C1 segment of cervical spinal cord (tissue), 14 donors: ENCODE measurements at regions not wholly inside any gene's neighbourhood (a gene's known extent, or its start where the extent isn't known, plus 50 kb on each side); places are given as distances from the start of the nearest gene placed in this dataset.
"Not testable (repeated sequence)": the region's sequence is repeated elsewhere in the genome, so short reads cannot be mapped to it uniquely, and the experiment has no call there.

Source experiments
- DNase-seq, 14 donors: peaks; one replicate each; lab custom pipeline; 2025; lab: John Stamatoyannopoulos, UW

DNA sequence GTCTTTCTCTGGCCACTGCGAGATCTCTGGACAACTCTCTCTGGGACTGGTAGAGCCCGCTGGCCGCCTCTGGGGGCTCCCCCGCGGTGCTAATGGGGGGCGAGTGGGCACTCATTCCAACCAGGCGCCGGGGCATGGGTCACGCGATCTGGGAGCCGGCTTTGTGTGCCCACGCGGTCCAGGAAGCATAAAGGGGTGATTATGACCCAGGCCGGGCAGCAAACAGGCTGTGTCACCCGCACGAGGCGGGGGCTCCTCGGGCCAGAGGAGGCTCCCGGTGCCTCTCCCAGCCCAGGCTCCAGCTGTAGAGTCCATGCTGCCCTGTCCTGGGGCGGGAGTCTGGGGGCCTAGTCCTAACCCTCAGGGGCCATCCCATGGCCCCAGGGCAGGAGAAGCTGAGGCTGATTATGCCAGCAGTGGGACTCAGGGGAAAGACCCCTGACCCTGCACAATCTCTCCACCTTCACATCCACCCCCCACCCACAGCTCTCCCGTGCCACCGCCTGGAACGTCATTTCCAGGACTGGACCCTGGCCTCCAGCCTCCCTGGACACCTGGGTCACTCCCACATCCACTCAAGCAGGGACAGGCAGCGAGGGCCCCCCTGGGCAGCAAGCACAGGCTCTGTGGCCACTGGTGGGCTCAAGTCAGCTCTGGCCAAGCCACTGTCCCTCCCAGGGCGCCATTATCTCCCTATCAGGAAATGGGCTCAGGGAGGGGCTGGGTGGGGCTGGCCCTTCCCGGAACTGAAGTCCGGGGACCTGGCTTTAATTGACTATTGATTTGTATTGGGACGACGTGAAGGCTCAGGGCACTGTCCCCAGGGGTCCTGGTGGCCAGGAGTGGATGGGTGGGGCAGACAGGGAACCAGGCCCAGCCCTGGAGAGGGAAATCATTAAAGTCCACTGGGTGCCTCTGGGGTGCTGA is 50.0 kb downstream of the PTPRS start:
- peak in 12 of 14 donors; percentile 11 to 83 (median 65) for DNase-seq

DNA sequence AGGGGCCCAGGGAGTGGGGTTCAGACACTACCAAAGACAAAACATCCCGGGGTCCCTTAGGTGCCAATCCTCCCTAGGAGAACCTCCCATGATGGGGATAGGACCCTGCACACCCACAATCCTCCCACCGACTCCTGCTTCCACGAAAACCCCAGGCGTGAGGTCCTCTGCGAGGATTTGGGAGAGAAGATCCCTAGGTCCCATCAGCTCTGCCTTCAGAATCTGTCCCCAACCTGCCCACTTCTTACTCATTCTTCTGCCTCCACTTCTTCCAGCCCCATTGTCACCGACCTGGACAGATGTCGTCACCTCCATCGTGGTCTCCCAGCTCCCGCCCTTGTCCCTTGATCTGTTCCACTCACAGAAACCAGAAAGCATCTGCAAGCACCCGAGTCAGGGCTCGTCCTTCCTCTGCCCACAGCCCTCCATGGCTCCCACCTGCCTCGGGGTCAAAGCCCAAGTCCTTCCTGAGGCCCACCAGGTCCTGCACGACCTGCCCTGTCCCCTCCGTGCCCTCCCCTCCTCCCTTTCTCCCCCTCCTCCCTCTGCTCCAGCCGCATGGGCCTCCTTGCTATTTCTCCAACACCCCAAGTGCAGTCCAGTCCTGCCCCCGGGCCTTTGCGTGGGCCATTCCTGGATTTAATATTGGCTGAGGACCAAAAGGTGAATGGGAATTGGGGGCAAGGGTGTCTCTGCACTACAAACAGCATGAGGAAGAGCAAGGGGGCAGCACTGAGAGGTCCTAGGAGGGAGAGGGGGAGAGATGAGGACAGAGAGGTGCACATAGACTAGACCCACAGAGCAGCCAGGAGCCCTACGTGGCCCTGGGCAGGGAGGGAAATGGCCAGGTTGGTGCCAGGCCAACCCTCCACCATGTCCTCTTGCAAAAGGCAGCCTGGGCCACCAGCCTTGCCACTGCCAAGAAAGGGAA is 51.3 kb downstream of the PTPRS start:
- DNase-seq, result peak in 2 of 14 donors; percentile 16 to 23

DNA sequence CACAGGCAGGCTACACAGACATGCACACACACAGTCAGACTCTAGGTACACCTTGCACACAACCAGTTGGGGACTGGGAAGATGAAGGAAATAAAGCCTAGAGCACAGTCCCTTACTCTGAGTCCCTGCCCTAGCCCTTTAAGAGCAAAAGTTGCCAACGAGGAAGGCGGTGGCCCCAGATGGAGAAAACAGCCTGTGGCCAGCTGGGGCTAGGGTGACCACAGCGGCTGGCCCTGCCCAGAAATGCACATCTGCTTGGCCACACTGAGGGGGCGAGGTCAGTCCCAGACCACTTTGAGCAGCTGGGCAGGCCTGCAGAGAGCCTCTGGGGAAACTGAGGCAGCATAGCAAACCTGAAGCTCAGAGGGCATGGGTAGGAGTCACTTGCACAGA is 52.3 kb downstream of the PTPRS start:
- no peak for DNase-seq

DNA sequence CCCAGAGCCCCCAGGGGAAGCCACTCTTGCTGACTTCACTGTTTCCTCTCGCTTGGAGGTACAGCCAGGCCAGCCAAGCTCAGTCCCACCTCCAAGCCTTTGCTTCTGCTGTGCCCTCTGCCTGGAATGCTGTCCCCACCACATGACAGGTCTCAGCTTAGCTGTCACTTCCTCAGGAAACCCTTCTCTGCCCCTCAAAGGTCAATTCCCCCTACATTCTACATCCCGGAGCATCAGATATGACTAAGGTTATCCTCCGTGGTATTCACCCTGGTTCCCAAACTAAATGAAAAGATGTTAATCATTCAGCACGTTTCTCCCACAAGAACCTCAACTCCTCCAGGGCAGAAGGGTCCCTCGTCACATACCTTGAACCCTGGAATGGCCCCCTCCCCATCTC is 53.5 kb downstream of the PTPRS start:
- no peak for DNase-seq

DNA sequence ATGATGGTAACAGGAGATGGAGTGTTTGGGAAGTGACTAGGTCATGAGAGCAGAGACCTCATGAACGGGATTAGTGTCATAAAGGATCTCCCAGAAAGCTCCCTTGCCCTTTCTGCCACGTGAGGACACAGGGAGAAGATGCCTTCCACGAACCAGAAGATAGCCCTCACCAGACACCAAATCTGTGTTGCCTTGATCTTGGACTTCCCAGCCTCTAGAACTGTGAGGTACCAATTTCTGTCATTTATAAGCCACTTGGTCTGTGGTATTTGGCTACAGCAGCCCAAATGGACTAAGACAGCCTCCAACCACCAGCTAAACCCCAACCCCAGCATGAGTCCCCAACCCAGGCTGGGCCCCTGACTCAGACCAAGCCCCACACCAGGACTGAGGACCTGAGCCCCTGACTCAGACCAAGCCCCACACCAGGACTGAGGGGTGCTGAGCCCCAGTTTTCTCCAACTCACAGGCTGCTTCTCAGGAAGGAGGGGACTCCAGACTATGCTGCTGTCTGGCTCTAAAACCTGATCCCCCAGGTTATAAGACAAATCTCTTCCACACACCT is 54.1 kb downstream of the PTPRS start:
- no peak for DNase-seq

DNA sequence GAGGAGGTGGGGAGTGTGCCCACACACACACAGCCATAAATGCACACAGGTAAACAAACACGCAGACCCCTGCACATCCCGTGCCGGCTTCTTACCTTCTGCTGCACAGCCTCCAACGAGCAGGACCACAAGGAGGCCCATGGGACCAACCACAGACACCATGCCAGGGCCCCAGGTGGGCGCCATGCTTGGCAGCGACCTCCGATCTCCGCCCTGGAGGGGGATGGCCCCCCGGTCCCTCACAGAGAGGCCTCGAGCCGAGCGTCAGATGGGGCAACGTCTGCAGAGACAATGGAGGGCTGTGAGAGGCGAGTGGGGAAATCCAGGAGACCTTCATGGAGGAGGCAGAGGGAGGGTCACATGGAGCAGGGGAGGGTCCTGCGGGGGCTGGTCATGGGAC is 54.7 kb downstream of the PTPRS start:
- no peak for DNase-seq

DNA sequence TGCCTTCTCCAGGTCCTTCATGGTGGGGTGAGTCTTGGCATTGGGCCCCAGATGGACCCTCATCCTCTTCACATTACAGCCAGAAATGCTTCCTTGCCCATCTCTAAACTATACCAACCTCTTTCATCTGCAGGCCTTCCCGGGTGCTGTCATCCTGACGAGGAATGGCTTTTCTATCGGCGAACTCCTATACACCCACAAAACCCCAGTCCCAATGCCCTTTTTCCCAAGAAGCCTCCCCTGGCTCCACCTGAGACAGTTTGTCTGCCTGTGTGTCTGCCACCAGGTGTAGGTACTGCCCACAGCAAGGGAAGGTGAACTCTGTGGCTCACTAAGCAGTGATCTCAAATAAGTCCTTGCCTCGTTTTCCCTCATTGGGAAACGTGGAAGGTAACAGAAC is 55.3 kb downstream of the PTPRS start:
- DNase-seq, result no peak

DNA sequence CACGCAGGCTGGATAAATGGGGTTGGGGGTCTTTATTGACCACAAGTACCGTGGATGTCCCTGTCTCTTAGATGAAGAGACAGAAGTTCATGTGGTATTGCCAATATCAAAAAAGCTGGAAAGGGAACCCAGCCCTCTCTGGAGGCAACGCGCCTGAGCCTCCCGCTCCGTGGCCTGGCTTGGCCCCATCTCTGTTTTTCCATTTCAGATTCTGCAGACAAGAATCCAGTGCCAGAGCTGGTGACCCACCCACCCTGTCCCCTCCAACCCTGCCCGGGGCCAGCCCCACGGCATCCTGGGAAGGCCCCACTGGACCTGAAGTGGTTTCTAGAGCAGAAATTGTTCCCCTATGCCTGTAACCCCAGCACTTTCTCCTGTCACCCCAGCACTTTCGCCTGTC is 57.7 kb downstream of the PTPRS start:
- no peak for DNase-seq

DNA sequence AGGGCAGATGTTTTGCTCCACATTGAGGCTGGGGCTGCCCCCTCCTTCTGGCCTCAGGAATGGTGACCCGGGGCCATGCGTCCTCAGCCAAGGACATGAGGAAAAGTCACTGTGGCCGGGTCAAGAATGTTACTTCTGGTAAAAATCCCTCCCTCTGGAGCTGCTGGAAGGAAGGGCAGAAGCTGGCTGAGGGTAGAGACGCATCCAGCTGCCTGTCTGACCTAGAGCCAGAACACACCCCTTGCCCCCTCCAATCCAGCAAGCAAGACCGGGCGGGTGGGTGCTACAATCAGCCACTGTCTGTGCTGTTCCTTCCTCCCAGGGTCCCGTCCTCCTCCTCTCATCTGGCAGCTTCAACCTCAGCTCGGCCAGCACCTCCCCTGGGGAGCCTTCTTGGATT is 59.0 kb downstream of the PTPRS start:
- no peak for DNase-seq

DNA sequence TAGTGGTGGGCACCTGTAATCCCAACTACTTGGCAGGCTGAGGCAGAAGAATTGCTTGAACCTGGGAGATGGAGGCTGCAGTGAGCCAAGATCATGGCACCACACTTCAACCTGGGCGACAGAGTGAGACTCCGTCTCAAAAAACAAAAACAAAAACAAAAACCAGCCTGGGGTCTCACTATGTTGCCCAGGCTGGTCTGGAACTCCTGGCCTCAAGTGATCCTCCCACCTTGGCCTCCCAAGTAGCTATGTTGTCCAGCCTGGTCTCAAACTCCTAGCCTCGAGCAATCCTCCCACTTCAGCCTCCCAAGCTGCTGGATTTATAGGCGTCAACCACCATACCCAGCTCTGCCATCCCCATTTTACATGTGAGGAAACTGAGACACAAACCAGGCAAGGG is 64.9 kb downstream of the PTPRS start:
- not testable (repeated sequence) for DNase-seq

DNA sequence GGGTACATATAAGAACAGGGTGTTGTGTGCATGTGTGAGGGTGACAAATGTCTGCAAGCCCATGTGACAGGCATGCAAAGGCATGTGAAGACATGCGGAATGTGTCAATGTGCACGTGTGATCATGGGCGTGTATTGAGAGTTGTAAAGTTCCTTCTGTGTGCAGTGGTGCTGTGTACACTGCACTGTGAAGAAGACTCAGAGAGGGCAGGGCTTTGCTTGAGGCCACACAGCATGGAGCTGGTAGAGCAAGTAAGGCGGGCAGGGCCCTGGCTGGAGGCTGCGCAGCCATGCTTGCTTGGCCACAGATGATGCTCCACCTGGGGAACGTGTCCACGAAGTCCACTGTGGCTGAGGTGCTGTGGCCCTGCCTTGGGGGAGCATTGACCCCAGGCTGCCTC is 66.8 kb downstream of the PTPRS start:
- DNase-seq, result no peak

DNA sequence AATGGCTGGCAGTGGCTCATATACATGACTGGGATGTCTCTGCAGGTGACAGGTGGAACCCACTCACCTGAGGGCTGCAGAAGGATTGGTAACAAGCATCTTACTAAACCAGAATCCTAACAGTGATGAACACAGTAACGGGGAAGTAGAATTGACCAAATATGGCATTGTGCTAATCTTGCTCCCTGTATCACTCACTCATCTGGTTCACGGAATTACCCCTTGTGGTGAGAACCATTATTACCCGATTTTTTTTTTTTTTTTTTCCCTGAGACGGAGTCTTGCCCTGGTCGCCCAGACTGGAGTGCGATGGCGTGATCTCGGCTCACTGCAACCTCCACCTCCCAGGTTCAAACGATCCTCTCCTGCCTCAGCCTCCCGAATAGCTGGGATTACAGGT is 69.5 kb downstream of the PTPRS start:
- DNase-seq, result no peak

DNA sequence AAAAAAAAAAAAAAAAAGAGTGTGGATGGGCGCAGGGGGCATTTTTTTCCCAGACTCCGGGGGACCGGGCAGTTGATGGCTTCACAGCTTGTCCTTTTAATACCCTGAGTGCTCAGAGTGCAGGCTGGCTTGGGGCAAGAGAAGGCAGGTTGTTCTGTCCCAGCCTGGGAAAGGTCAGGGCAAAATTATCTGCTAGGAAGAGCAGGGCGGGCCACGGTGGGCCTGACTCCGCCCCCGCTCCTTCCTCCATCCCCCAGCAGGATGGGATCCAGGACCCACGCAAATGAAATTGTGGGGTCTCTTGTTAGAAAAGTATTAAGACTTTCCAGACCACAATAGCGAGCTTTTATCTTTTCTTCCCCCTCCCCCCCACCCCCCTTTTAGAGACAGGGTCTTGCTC is 70.7 kb downstream of the PTPRS start:
- DNase-seq, result no peak

DNA sequence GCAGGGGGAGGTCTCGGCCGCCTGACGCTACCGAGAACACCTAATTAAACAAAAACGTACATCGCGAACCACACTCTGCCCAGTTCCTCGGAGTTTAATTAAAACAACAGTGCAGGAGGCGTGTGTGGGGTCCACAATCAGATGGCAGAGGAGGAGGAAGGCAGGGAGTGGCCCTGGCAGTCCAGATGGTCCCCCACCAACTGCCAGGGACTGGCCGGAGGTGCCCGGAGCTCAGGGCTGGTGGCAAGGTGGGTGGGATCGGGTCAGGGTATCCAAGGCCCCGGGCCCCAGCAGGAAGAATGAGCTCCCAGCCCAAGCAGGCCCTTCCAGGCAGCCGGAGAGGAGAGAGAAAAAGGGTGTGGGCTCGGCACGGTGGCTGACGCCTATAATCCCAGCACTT is 71.3 kb downstream of the PTPRS start:
- no peak for DNase-seq

DNA sequence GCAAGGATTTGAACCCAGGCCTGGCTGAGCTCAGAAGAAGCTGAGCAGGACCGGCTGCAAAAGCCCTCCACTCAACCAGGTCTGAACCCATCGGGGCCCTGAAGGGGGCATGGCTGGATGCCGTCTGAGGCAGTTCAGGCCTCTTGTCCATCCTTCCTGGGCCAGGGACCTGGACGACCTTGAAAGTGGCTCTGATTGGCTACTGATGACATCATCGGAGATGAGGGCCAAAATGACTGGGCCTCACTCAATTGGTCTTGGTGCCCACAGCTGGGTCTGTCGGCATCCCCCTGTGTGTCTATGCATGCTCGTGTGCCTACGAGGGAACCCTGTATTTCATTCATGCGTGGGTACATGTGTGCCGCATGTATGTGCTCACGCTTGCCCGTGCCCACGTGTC is 71.8 kb downstream of the PTPRS start:
- DNase-seq, result no peak

DNA sequence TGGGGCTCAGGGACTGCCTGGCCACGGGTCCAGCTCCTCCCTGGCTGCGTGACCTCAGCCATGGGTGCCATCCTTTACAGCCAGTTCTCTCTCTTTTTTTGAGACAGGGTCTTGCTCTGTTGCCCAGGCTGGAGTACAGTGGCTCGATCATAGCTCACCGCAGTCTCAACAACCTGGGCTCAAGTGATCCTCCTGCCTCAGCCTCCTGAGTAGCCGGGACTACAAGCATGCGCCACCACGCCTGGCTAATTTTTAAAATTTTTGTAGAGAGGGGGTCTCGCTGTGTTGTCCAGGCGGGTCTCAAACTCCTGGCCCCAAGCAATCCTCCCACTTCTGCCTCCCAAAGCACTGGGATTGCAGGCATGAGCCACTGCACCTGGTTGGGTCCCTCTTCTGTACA is 75.4 kb downstream of the PTPRS start:
- DNase-seq, result no peak

DNA sequence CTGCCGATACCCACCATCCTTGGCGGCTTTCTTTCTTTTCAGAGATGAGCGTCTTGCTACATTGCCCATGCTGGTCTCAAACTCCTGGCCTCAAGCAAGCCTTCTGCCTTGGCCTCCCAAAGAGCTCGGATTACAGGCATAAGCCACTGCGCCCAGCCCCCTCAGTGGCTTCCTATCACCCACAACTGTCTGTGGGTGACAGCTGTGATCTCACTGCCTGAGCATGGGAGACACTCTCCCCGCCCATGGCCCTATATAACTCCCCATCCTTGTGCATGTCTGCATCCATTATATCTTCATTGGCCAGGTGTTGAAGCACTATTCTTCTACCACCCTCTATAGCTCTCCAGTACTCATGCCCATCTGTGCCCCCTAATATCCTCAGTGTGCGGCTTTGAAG is 76.2 kb downstream of the PTPRS start:
- no peak for DNase-seq

DNA sequence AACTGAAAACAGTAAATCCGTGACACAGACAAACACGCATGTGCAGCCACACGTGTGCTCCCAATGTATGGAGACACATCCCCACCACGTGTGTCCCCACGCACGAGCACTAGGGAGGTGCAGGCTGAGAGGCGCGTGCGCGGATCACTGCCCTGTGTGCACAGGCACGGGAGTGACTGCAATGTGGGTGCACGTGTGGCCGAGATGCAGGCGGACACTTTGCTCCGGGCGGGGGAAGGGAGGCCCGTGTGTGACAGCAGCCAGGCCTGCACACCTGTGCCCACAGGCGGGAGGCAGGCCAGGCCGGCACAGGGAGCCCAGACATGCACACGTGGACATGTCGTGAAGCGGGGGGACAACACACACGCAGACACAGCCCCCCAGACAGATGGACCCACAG is 77.0 kb downstream of the PTPRS start:
- no peak for DNase-seq

DNA sequence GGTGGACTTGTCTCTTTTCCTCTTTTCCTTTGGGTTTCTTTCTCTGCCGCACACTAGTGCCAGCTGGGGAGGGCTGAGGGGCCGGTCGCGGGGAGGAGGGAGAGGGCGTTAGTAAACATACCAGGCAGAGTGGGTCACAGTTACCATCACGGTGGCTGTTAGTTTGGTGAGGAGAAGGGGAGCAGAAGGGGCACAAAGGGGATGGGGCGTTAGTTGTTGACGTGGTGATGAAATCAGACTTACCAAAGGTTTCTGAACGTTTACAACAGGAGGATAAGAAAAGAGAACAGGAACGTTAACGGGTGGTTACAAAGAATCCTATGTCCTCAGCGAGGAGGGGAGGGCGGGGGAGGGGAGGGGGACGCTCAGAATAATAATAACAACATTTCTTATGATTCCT is 77.9 kb downstream of the PTPRS start:
- no peak for DNase-seq

DNA sequence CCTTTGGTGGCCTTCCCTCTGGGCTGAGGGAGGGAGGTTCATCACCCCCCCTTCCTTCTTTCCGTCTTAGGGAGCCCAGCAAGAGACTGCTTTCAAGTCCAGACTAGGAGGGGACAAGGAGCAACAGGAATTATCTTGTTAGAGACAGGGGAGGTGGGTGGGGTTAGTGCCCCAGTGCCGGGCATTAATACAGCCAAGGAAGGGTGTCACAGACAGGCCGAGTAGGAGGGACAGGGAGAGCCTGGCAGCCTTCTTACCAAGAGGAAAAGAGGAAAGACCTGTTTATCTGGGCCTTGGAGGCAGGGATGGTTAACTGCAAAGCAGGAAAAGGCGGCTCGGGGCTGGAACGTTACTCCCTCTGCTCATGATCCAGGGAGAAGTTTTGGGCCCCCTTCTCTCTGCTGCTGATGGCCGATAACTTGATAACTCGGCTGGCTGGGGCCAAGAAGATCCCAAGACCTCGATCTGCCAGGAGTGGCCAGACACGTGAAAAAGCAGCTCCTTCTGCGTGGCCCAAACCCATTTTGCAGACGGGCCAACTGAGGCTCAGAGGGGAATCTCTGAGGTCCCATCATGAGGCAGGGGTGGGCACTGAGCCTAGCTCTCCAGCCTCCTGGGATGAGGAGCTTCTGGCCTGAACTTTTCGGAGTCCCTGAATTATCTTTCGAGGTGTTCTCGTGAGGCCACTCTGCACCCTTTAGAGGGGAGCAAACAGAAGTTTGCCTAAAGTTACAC is 79.3 kb downstream of the PTPRS start:
- no peak for DNase-seq

DNA sequence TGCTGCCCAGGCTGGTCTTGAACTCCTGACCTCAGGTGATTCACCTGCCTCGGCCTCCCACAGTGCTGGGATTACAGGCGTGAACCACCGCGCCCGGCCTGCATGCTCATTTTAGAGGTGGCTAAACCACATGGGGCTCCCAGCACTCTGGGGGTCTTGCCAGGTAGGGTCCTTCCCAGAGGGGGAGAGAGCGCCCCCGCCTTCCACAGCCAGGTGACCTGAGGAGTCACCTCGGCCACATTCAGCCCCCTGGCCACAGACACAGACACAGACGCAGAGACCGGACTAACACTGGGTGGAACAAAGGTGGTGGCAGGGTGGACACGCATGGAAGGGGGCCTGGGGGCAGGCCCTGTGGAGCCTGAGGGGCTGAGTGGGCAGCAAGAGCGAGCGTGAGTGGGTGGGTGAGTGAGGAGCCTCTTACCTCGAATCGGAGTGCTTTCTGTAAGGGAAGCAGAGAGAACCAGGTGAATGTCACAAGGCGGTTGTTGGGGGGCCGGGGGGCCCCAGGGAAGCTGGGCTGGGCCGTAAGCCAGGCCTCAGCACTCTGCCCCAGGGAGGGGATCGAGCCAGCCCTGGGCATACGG is 80.1 kb downstream of the PTPRS start:
- DNase-seq, result no peak
